ENCODE measurements at regions not wholly inside any gene's neighbourhood (a gene's known extent, or its start where the extent isn't known, plus 50 kb on each side); places are given as distances from the start of the nearest gene placed in this dataset.

GRCh38 chr2:204234879-204235278, 298.3 kb downstream of the ICOS start:
- no peak for TF ChIP-seq CTCF (IDR thresholded peaks at IDR 0.05; ENCODE audit: insufficient read depth, low read length, poor library complexity, severe bottlenecking)
- TF ChIP-seq EZH2phosphoT487 (conservative IDR thresholded peaks at IDR 0.05; ENCODE audit: low read length), result no peak
